A673 (cell line): ENCODE measurements at regions not wholly inside any gene's neighbourhood (a gene's known extent, or its start where the extent isn't known, plus 50 kb on each side); places are given as distances from the start of the nearest gene placed in this dataset.

Source experiments
- BruUV-seq: library from RNA; stranded (reverse); fragments of 400-500 nt; replicated peaks from 2 replicates; lab custom pipeline; 2021; lab: Mats Ljungman, UMichigan
- CTCF ChIA-PET: fragments of 300-600 bp; sonication (Branson Sonifier 250); formaldehyde crosslinking; loops from one replicate; lab custom pipeline; 2022; ENCODE audit warnings: antibody characterized with exemption; lab: Charles Lee
- POLR2A ChIA-PET: fragments of 300-600 bp; sonication (Branson Sonifier 250); formaldehyde crosslinking; loops from one replicate; lab custom pipeline; 2022; ENCODE audit warnings: antibody characterized with exemption; ENCODE audit not compliant: low non-redundant PET; lab: Charles Lee
- DNase-seq: peaks from one replicate; pipeline ENCODE4 v3.0.0-alpha.2; 2015; ENCODE audit warnings: low spot score
- H3K27ac ChIP-seq: fragments of 200-600 bp; sonication (generic); 2 replicates; pipeline ENCODE4 v1.5.1; 2016; ENCODE audit warnings: mixed run types, low read depth, mild to moderate bottlenecking, mixed read lengths, antibody characterized with exemption, low read length; ENCODE audit not compliant: poor library complexity, severe bottlenecking
- H3K27me3 ChIP-seq: fragments of 200-600 bp; sonication (generic); replicated peaks from 2 replicates; pipeline ENCODE4 v1.6.1; 2017; ENCODE audit warnings: mixed run types, low read depth, mild to moderate bottlenecking, mixed read lengths, antibody characterized with exemption, low read length; ENCODE audit not compliant: insufficient read depth, poor library complexity
- H3K36me3 ChIP-seq: fragments of 200-600 bp; sonication (generic); 2 replicates; pipeline ENCODE4 v1.6.1; 2016; ENCODE audit warnings: mixed run types, mild to moderate bottlenecking, mixed read lengths, antibody characterized with exemption, low read length; ENCODE audit not compliant: insufficient read depth, poor library complexity, severe bottlenecking
- H3K4me1 ChIP-seq: fragments of 200-600 bp; sonication (generic); 2 replicates; pipeline ENCODE4 v1.6.1; 2017; ENCODE audit warnings: mixed run types, mild to moderate bottlenecking, mixed read lengths, antibody characterized with exemption, low read length; ENCODE audit not compliant: insufficient read depth, poor library complexity, severe bottlenecking
- H3K4me3 ChIP-seq: fragments of 200-600 bp; sonication (generic); 2 replicates; pipeline ENCODE4 v1.5.1; 2016; ENCODE audit warnings: low read depth, mixed run types, mild to moderate bottlenecking, mixed read lengths, low read length; ENCODE audit not compliant: poor library complexity, severe bottlenecking
- H3K9me3 ChIP-seq: fragments of 200-600 bp; sonication (generic); 2 replicates; pipeline ENCODE4 v1.6.1; 2016; ENCODE audit warnings: mixed run types, low read depth, mild to moderate bottlenecking, mixed read lengths, antibody characterized with exemption, low read length; ENCODE audit not compliant: poor library complexity, severe bottlenecking
- CTCF ChIP-seq: fragments of 300-800, 200-600 bp; sonication (generic); conservative IDR thresholded peaks from 2 replicates; pipeline ENCODE4 v1.5.1; 2017; ENCODE audit warnings: low read depth, mild to moderate bottlenecking, antibody characterized with exemption, low read length, moderate library complexity, mixed read lengths
- EZH2 ChIP-seq: fragments of 200-600 bp; sonication (generic); IDR thresholded peaks from 2 replicates; pipeline ENCODE4 v1.6.1; 2017; ENCODE audit warnings: borderline replicate concordance, low read depth, mild to moderate bottlenecking, mixed read lengths, antibody characterized with exemption, low read length; ENCODE audit not compliant: poor library complexity, severe bottlenecking
- intact Hi-C: fragments of 100-400 bp; cut with micrococcal nuclease; formaldehyde crosslinking; loops from one replicate; pipeline ENCODE4 v1.10.0; 2022; ENCODE audit not compliant: unreplicated experiment

DNA sequence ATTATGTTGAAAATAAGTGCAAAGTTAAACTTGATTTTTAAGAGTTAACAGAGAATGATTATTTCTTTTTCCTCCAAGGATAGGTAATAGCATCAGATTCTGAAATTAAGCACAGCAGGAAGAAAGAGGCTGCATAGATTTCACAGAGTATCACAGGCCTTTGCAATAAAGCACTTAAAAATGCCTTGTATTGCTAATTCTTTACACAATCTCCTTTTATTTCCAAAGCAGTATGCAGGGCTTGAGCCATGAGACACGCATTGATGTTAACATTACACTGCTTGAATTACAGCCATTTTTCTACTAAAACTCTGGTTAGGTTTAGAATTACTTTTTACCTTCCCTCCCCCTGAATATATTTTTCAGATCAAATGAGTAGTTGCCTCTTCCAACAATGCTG, 398.3 kb downstream of the BCAT1 start:
- H3K9me3 ChIP-seq: no peaks in the 10 kb centered on the region
- TF ChIP-seq EZH2 (no peak), CTCF (no peak)
- BruUV-seq: no TSS peak
- intact Hi-C loops: no loop called here
- H3K27ac ChIP-seq: no peak overlapping the region
- no peak for DNase-seq
- H3K27me3 ChIP-seq: no peaks in the 10 kb centered on the region
- H3K4me3 ChIP-seq: no peak overlapping the region
- POLR2A ChIA-PET: no interaction called here
- H3K36me3 ChIP-seq: no peaks in the 10 kb centered on the region
- peaks cover 36% of the 10 kb centered on the region for H3K4me1 ChIP-seq
- CTCF ChIA-PET: no interaction called here

- CTCF ChIA-PET: no interaction called here
- TF ChIP-seq EZH2 (no peak), CTCF (no peak)
Measured at GRCh38 chr12:24546661-24547060, 402.2 kb downstream of the BCAT1 start.

DNA sequence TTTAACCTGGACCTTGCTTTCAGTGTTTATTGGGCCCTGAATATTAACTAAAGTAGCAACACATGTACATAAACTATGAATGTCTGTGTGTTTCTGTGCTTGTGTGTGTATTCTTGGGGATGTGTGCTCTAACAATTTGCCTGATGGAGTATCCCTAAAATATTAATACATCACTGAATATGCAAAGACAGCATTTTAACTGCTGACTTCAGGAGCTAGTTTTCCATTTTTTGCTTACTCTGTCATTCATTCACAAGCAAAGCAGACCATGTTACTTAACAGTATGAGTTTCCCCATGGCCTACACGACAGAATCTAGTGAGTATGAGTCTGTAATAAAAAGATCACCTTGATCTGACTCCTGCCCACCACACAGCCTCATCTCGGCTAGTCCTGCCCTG, 402.8 kb downstream of the BCAT1 start:
- Histone ChIP-seq H3K4me1 (peaks cover 35% of the 10 kb centered on the region), H3K27me3 (no peaks in the 10 kb centered on the region), H3K27ac (no peak overlapping the region), H3K4me3 (no peak overlapping the region), H3K36me3 (no peaks in the 10 kb centered on the region), H3K9me3 (no peaks in the 10 kb centered on the region)
- BruUV-seq: no TSS peak
- CTCF ChIA-PET: no interaction called here
- no peak for DNase-seq
- POLR2A ChIA-PET: no interaction called here
- TF ChIP-seq EZH2: no peak
- TF ChIP-seq CTCF: no peak
- intact Hi-C loops: no loop called here

More at GRCh38 chr12:24546661-24547060, 402.2 kb downstream of the BCAT1 start:
- Histone ChIP-seq H3K27ac (no peak overlapping the region), H3K9me3 (no peaks in the 10 kb centered on the region), H3K4me3 (no peak overlapping the region), H3K36me3 (no peaks in the 10 kb centered on the region), H3K4me1 (peaks cover 35% of the 10 kb centered on the region), H3K27me3 (no peaks in the 10 kb centered on the region)
- no peak for DNase-seq
- POLR2A ChIA-PET: no interaction called here
- no TSS peak for BruUV-seq
- intact Hi-C loops: no loop called here
